ENCODE measurements at regions not wholly inside any gene's neighbourhood (a gene's known extent, or its start where the extent isn't known, plus 50 kb on each side); places are given as distances from the start of the nearest gene placed in this dataset.

GRCh38 chr18:77959248-77959647, 709.6 kb downstream of the GALR1 start:
- TF ChIP-seq CTCF (conservative IDR thresholded peaks at IDR 0.05 in 1 of 2, IDR thresholded peaks at IDR 0.05 in 1 of 2; ENCODE audit: low read depth in 1 of 2, low read length in 2 of 2) (no peak), EZH2 (IDR thresholded peaks at IDR 0.05; ENCODE audit: low read length, missing control alignments) (no peak)

All from fibroblast of lung (primary cell).